A673 (cell line): ENCODE measurements at regions not wholly inside any gene's neighbourhood (a gene's known extent, or its start where the extent isn't known, plus 50 kb on each side); places are given as distances from the start of the nearest gene placed in this dataset.

Experiments
- EZH2 ChIP-seq: fragments of 200-600 bp; sonication (generic); IDR thresholded peaks from 2 replicates; pipeline ENCODE4 v1.6.1; 2017; ENCODE audit warnings: borderline replicate concordance, low read depth, mild to moderate bottlenecking, mixed read lengths, antibody characterized with exemption, low read length; ENCODE audit not compliant: poor library complexity, severe bottlenecking
- TF ChIP-seq, protein P1 (sequence below): fragments of 300-800, 200-600 bp; sonication (generic); conservative IDR thresholded peaks from 2 replicates; pipeline ENCODE4 v1.5.1; 2017; ENCODE audit warnings: low read depth, mild to moderate bottlenecking, antibody characterized with exemption, low read length, moderate library complexity, mixed read lengths

- TF ChIP-seq EZH2, result no peak
- TF ChIP-seq, protein P1, sequence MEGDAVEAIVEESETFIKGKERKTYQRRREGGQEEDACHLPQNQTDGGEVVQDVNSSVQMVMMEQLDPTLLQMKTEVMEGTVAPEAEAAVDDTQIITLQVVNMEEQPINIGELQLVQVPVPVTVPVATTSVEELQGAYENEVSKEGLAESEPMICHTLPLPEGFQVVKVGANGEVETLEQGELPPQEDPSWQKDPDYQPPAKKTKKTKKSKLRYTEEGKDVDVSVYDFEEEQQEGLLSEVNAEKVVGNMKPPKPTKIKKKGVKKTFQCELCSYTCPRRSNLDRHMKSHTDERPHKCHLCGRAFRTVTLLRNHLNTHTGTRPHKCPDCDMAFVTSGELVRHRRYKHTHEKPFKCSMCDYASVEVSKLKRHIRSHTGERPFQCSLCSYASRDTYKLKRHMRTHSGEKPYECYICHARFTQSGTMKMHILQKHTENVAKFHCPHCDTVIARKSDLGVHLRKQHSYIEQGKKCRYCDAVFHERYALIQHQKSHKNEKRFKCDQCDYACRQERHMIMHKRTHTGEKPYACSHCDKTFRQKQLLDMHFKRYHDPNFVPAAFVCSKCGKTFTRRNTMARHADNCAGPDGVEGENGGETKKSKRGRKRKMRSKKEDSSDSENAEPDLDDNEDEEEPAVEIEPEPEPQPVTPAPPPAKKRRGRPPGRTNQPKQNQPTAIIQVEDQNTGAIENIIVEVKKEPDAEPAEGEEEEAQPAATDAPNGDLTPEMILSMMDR, result no peak
Measured at GRCh38 chr10:10053051-10053450, 964.6 kb upstream of the CELF2 start.
